GM23338 (cell line): ENCODE measurements at regions not wholly inside any gene's neighbourhood (a gene's known extent, or its start where the extent isn't known, plus 50 kb on each side); places are given as distances from the start of the nearest gene placed in this dataset.

Experiments
- CTCF ChIP-seq, 2 experiments: fragments of 200-600 bp in 1 of 2; sonication (generic) in 1 of 2; conservative IDR thresholded peaks; 2 replicates each; pipeline versions ENCODE4 v1.5.1 to v1.6.1; 2016 to 2017; ENCODE audit warnings: antibody characterized with exemption in 2 of 2, low read depth in 2 of 2, mild to moderate bottlenecking in 2 of 2, moderate library complexity in 1 of 2
- EZH2 ChIP-seq: fragments of 200-600 bp; sonication (generic); IDR thresholded peaks from one replicate; pipeline ENCODE4 v1.8.0; 2017; ENCODE audit warnings: antibody characterized with exemption, mild to moderate bottlenecking, low read depth; ENCODE audit not compliant: unreplicated experiment
- EZH2phosphoT487 ChIP-seq: fragments of 200-600 bp; sonication (generic); IDR thresholded peaks from one replicate; pipeline ENCODE4 v1.8.1; 2018; ENCODE audit warnings: antibody characterized with exemption; ENCODE audit not compliant: unreplicated experiment
- JUNB ChIP-seq: IDR thresholded peaks from one replicate; pipeline ENCODE4 v1.6.1; 2016; ENCODE audit warnings: antibody characterized with exemption; ENCODE audit not compliant: unreplicated experiment
- POLR2AphosphoS5 ChIP-seq: IDR thresholded peaks from 2 replicates; pipeline ENCODE4 v1.6.1; 2016; ENCODE audit warnings: antibody characterized with exemption, low read depth
- REST ChIP-seq: IDR thresholded peaks from one replicate; pipeline ENCODE4 v1.6.1; 2018; ENCODE audit warnings: antibody characterized with exemption; ENCODE audit not compliant: unreplicated experiment
- STAT1 ChIP-seq: IDR thresholded peaks from one replicate; pipeline ENCODE4 v1.6.1; 2016; ENCODE audit warnings: antibody characterized with exemption; ENCODE audit not compliant: unreplicated experiment
- ZNF331 ChIP-seq: fragments of 250-450 bp; sonication (Bioruptor Pico); IDR thresholded peaks from 2 replicates; pipeline ENCODE4 v1.5.0; 2020; ENCODE audit warnings: low read depth, mild to moderate bottlenecking, moderate library complexity

DNA sequence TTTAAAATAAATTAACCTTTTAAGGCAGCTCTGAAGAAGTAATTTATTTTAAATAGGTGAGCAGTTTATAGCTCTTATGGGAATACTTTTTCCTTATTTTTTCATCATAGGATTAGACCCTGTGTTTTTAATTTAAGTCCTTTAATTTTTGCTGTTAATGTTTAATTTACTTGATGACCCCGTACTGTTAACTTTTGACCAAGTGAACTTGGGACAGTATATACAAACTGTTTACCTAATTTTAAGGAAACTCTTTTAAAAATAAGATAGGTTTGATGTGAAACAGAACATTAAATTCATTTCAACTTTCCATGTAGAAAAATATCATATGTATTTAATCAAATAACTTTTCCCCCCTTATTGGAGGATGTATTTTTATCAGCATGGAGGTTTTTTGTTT lies 74.4 kb downstream of the KCNRG start:
- TF ChIP-seq CTCF (conservative IDR thresholded peaks at IDR 0.05; ENCODE audit: low read depth in 2 of 2) (no peak), REST (no peak), POLR2AphosphoS5 (no peak), EZH2 (no peak), ZNF331 (CRISPR knock-in tag) (no peak), JUNB (no peak), STAT1 (no peak), EZH2phosphoT487 (no peak)
